ENCODE measurements at regions not wholly inside any gene's neighbourhood (a gene's known extent, or its start where the extent isn't known, plus 50 kb on each side); places are given as distances from the start of the nearest gene placed in this dataset.
"Not testable (repeated sequence)": the region's sequence is repeated elsewhere in the genome, so short reads cannot be mapped to it uniquely, and the experiment has no call there.

DNA sequence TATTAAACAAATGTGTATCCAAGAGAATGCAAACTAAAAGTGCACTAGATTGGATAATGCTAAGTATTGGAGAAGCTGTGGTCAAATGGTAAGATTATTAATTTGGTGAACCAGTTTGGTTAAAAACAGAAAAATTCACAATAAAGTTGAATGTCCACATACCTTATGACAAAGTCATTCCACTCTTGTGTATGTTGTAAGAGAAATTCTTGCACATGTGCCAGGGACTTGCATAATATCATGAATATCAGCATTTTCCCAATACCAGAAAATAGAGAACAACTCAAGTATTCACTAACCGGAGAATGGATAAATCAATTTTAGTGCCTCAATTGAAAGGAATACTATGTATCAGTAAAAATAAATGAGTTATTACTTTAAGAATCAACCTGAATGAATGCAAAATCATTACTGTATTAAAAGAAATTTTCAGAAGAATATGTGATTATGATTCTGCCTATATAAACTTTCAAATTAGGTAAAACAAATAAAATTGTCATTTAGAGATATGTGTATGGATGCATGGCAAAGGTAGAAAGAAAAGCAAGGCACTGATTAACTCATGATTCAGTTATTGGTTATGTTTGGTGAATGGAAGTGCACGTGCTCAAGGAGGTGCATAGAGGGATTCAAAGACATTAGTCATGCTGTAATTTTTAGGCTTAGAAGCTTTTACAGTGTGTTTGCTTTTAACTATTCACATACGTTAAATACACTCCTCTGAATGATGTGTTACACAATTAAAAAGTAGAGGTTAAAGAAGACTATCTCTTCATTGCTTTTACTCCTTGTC, 217.4 kb upstream of the KCNK2 start:
- no peak overlapping the region for H2AFZ ChIP-seq (ENCODE audit: low read length)

DNA sequence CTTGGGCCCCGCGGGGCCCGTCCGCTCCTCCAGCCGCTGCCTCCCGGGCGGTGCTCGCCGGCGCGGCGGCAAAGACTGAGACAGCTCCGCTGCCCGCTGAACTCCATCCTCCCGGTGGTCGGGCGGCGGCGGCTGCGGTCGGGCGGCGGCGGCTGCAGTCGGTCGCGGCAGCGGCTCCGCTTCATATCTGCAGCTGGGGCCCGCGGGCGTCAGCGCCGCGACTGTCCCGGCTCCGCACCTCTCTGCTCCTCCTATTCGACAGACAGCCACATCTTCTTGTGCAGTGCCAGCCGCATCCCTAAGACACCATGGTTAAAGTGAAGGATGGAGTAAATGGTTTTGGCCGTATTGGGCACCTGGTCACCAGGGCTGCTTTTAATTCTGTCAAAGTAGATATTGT, 212.1 kb upstream of the KCNK2 start:
- not testable (repeated sequence) for H3K79me2 ChIP-seq (ENCODE audit: insufficient read depth, low read length); H3K4me2 ChIP-seq (ENCODE audit: low read depth, low read length, poor library complexity, severe bottlenecking); H2AFZ ChIP-seq (ENCODE audit: low read length); H3K4me1 ChIP-seq (ENCODE audit: insufficient read depth, low read length, poor library complexity, severe bottlenecking); H3K9me2 ChIP-seq (replicated peaks; ENCODE audit: low read depth, low read length); H3K27me3 ChIP-seq (ENCODE audit: insufficient read depth, low read length, poor library complexity, severe bottlenecking); H3K4me3 ChIP-seq (ENCODE audit: low read length, poor library complexity, severe bottlenecking); H3F3A ChIP-seq (ENCODE audit: low read depth); H3K9me3 ChIP-seq (ENCODE audit: insufficient read depth, low read depth, low read length); H4K20me1 ChIP-seq (ENCODE audit: insufficient read depth, low read length, poor library complexity, severe bottlenecking); H3K9ac ChIP-seq (ENCODE audit: low read depth, low read length, poor library complexity, severe bottlenecking); H3K36me3 ChIP-seq (ENCODE audit: insufficient read depth, low read length)

More for the DNA sequence above, 217.4 kb upstream of the KCNK2 start:
- no peaks in the 10 kb centered on the region for H3K9me2 ChIP-seq (replicated peaks; ENCODE audit: low read depth, low read length)
- H3K4me2 ChIP-seq (ENCODE audit: low read depth, low read length, poor library complexity, severe bottlenecking), result no peak overlapping the region
- no peak for TF ChIP-seq EZH2phosphoT487 (IDR thresholded peaks at IDR 0.05; ENCODE audit: borderline replicate concordance)
- TF ChIP-seq, protein P1, sequence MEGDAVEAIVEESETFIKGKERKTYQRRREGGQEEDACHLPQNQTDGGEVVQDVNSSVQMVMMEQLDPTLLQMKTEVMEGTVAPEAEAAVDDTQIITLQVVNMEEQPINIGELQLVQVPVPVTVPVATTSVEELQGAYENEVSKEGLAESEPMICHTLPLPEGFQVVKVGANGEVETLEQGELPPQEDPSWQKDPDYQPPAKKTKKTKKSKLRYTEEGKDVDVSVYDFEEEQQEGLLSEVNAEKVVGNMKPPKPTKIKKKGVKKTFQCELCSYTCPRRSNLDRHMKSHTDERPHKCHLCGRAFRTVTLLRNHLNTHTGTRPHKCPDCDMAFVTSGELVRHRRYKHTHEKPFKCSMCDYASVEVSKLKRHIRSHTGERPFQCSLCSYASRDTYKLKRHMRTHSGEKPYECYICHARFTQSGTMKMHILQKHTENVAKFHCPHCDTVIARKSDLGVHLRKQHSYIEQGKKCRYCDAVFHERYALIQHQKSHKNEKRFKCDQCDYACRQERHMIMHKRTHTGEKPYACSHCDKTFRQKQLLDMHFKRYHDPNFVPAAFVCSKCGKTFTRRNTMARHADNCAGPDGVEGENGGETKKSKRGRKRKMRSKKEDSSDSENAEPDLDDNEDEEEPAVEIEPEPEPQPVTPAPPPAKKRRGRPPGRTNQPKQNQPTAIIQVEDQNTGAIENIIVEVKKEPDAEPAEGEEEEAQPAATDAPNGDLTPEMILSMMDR (conservative IDR thresholded peaks at IDR 0.05; ENCODE audit: low read length), result no peak
- H3K9me3 ChIP-seq (ENCODE audit: insufficient read depth, low read depth, low read length), result no peaks in the 10 kb centered on the region
- H3K36me3 ChIP-seq (ENCODE audit: insufficient read depth, low read length), result no peaks in the 10 kb centered on the region
- H3K4me3 ChIP-seq (ENCODE audit: low read length, poor library complexity, severe bottlenecking), result no peak overlapping the region
- H3K9ac ChIP-seq (ENCODE audit: low read depth, low read length, poor library complexity, severe bottlenecking), result no peak overlapping the region
- no peaks in the 10 kb centered on the region for H3K79me2 ChIP-seq (ENCODE audit: insufficient read depth, low read length)
- no peaks in the 10 kb centered on the region for H4K20me1 ChIP-seq (ENCODE audit: insufficient read depth, low read length, poor library complexity, severe bottlenecking)
- H3K4me1 ChIP-seq (ENCODE audit: insufficient read depth, low read length, poor library complexity, severe bottlenecking), result no peaks in the 10 kb centered on the region
- no peaks in the 10 kb centered on the region for H3K27me3 ChIP-seq (ENCODE audit: insufficient read depth, low read length, poor library complexity, severe bottlenecking)
- H3F3A ChIP-seq (ENCODE audit: low read depth), result no peaks in the 10 kb centered on the region

DNA sequence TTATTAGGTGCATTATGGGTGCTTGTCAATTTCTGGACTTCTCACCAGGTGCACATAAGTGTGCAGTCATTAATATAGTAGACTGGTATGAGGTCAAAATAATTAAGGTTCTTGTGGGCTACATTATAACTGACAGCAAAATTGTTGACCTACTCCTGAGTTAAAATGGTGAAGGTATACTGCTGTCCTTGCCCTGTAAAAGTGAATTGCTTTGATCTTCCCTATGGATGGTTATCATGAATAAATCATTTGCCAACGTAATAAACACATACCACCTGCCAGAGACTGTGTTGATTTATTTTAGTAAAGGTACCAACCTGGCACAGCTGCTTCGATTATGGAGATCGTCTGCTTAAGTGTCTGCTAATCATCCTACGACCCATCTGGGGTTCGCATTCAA, 201.6 kb upstream of the KCNK2 start:
- Histone ChIP-seq H3F3A (ENCODE audit: low read depth) (no peaks in the 10 kb centered on the region), H3K9me3 (ENCODE audit: insufficient read depth, low read depth, low read length) (no peaks in the 10 kb centered on the region), H2AFZ (ENCODE audit: low read length) (no peak overlapping the region), H3K9me2 (replicated peaks; ENCODE audit: low read depth, low read length) (no peaks in the 10 kb centered on the region), H3K9ac (ENCODE audit: low read depth, low read length, poor library complexity, severe bottlenecking) (no peak overlapping the region), H3K4me2 (ENCODE audit: low read depth, low read length, poor library complexity, severe bottlenecking) (no peak overlapping the region), H3K36me3 (ENCODE audit: insufficient read depth, low read length) (no peaks in the 10 kb centered on the region), H3K79me2 (ENCODE audit: insufficient read depth, low read length) (no peaks in the 10 kb centered on the region), H3K27me3 (ENCODE audit: insufficient read depth, low read length, poor library complexity, severe bottlenecking) (no peaks in the 10 kb centered on the region), H3K4me3 (ENCODE audit: low read length, poor library complexity, severe bottlenecking) (no peak overlapping the region), H4K20me1 (ENCODE audit: insufficient read depth, low read length, poor library complexity, severe bottlenecking) (no peaks in the 10 kb centered on the region), H3K4me1 (ENCODE audit: insufficient read depth, low read length, poor library complexity, severe bottlenecking) (no peaks in the 10 kb centered on the region)
- TF ChIP-seq EZH2phosphoT487 (IDR thresholded peaks at IDR 0.05; ENCODE audit: borderline replicate concordance), result no peak
- TF ChIP-seq, protein P1 (conservative IDR thresholded peaks at IDR 0.05; ENCODE audit: low read length), result no peak

DNA sequence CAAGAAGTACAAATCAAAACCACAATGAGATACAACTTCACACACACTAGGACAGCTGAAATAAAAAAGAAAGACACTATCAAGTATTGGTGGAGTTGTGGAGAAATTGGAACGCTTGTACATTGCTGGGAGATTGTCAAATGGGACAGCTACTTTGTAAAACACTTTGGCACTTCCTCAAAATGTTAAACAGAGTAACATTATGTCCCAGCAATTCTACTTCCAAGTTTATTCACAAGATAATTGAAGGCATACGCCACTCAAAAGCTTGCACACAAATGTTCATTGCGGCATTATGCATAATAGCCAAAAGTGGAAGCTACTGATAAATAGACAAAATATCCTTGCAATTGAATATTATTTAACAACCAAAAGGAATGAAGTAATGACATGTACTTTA, 199.9 kb upstream of the KCNK2 start:
- Histone ChIP-seq H3K79me2 (ENCODE audit: insufficient read depth, low read length) (no peaks in the 10 kb centered on the region), H3K4me3 (ENCODE audit: low read length, poor library complexity, severe bottlenecking) (no peak overlapping the region), H3K9me3 (ENCODE audit: insufficient read depth, low read depth, low read length) (no peaks in the 10 kb centered on the region), H3K9ac (ENCODE audit: low read depth, low read length, poor library complexity, severe bottlenecking) (no peak overlapping the region), H3K4me1 (ENCODE audit: insufficient read depth, low read length, poor library complexity, severe bottlenecking) (no peaks in the 10 kb centered on the region), H3K9me2 (replicated peaks; ENCODE audit: low read depth, low read length) (no peaks in the 10 kb centered on the region), H3F3A (ENCODE audit: low read depth) (no peaks in the 10 kb centered on the region), H3K36me3 (ENCODE audit: insufficient read depth, low read length) (no peaks in the 10 kb centered on the region), H3K27me3 (ENCODE audit: insufficient read depth, low read length, poor library complexity, severe bottlenecking) (no peaks in the 10 kb centered on the region), H4K20me1 (ENCODE audit: insufficient read depth, low read length, poor library complexity, severe bottlenecking) (no peaks in the 10 kb centered on the region), H3K4me2 (ENCODE audit: low read depth, low read length, poor library complexity, severe bottlenecking) (no peak overlapping the region), H2AFZ (ENCODE audit: low read length) (no peak overlapping the region)
- no peak for TF ChIP-seq EZH2phosphoT487 (IDR thresholded peaks at IDR 0.05; ENCODE audit: borderline replicate concordance)
- TF ChIP-seq, protein P1 (conservative IDR thresholded peaks at IDR 0.05; ENCODE audit: low read length), result no peak
